Panc1 (cell line): ENCODE measurements at regions not wholly inside any gene's neighbourhood (a gene's known extent, or its start where the extent isn't known, plus 50 kb on each side); places are given as distances from the start of the nearest gene placed in this dataset.

ENCODE experiments used
- ATAC-seq: fragments of 200-7000 bp; cut with Tn5 transposase; 2 replicates; pipeline ENCODE4 v1.9.1; 2020; ENCODE audit warnings: mild to moderate bottlenecking, moderate library complexity
- BruUV-seq: library from RNA; stranded (reverse); fragments of 400-500 nt; replicated peaks from 2 replicates; lab custom pipeline; 2021; lab: Mats Ljungman, UMichigan
- CTCF ChIA-PET: fragments of 300-600 bp; sonication (Branson Sonifier 250); formaldehyde crosslinking; loops from one replicate; lab custom pipeline; 2022; ENCODE audit warnings: antibody characterized with exemption; lab: Charles Lee
- POLR2A ChIA-PET: fragments of 300-600 bp; sonication (Branson Sonifier 250); formaldehyde crosslinking; loops from one replicate; lab custom pipeline; 2022; ENCODE audit warnings: antibody characterized with exemption; lab: Charles Lee
- DNase-seq: peaks from one replicate; pipeline ENCODE4 v3.0.0-alpha.2; 2010; ENCODE audit warnings: low read depth, low spot score
- H3K27ac ChIP-seq: 2 replicates; pipeline ENCODE4 v1.5.1; 2011; ENCODE audit warnings: mild to moderate bottlenecking, low read length, inconsistent platforms
- H3K27me3 ChIP-seq: fragments of 200-500 bp; sonication (Bioruptor generic); 2 replicates; pipeline ENCODE4 v1.6.0; 2014; ENCODE audit warnings: low read length, inconsistent platforms; ENCODE audit not compliant: control insufficient read depth, insufficient read depth
- H3K36me3 ChIP-seq: fragments of 200-500 bp; sonication (Bioruptor generic); 2 replicates; pipeline ENCODE4 v1.5.1; 2014; ENCODE audit warnings: inconsistent platforms, mild to moderate bottlenecking, low read length, moderate library complexity; ENCODE audit not compliant: control insufficient read depth, insufficient read depth
- H3K4me1 ChIP-seq: 2 replicates; pipeline ENCODE4 v1.5.1; 2011; ENCODE audit warnings: inconsistent platforms, mild to moderate bottlenecking, low read length, moderate library complexity; ENCODE audit not compliant: control insufficient read depth, insufficient read depth
- H3K4me3 ChIP-seq, 2 experiments: 2 replicates each; pipeline ENCODE4 v1.5.1; 2011 to 2012; ENCODE audit warnings: low read depth in 2 of 2, low read length in 2 of 2, mild to moderate bottlenecking in 2 of 2, inconsistent platforms in 1 of 2, moderate library complexity in 1 of 2
- H3K9me3 ChIP-seq: fragments of 200-500 bp; sonication (Bioruptor generic); 2 replicates; pipeline ENCODE4 v1.5.1; 2014; ENCODE audit warnings: low read depth, mild to moderate bottlenecking, inconsistent platforms, low read length, moderate library complexity; ENCODE audit not compliant: control insufficient read depth, insufficient read depth
- CTCF ChIP-seq: fragments of 450-650 bp; IDR thresholded peaks from 2 replicates; pipeline ENCODE4 v1.5.1; 2017; ENCODE audit warnings: mild to moderate bottlenecking
- POLR2AphosphoS5 ChIP-seq: IDR thresholded peaks from 2 replicates; pipeline ENCODE4 v1.6.1; 2012; ENCODE audit warnings: mild to moderate bottlenecking, low read depth, low read length, moderate library complexity
- SIN3A ChIP-seq: IDR thresholded peaks from 2 replicates; pipeline ENCODE4 v1.6.1; 2012; ENCODE audit warnings: low read depth, mild to moderate bottlenecking, low read length, moderate library complexity, borderline replicate concordance; ENCODE audit not compliant: insufficient read depth
- TCF7L2 ChIP-seq: IDR thresholded peaks from 2 replicates; pipeline ENCODE4 v1.6.1; 2011; ENCODE audit warnings: mild to moderate bottlenecking, low read depth, low read length, inconsistent platforms
- in situ Hi-C: cut with HindIII; loops from 2 replicates; pipeline ENCODE4 v1.10.0; 2016; ENCODE audit warnings: low sequenced_read_pairs, low pct_unique_long_range_greater_than_20kb
- intact Hi-C: fragments of 100-400 bp; cut with micrococcal nuclease; formaldehyde crosslinking; loops from one replicate; pipeline ENCODE4 v1.10.0; 2022; ENCODE audit not compliant: unreplicated experiment
- TF ChIP-seq, protein P1 (sequence below), 2 experiments: IDR thresholded peaks; 2 replicates each; pipeline ENCODE4 v1.6.1; 2011 to 2012; ENCODE audit warnings: low read depth in 2 of 2, control low read depth in 1 of 2, low read length in 1 of 2, mild to moderate bottlenecking in 1 of 2, moderate library complexity in 1 of 2; ENCODE audit not compliant: insufficient read depth in 1 of 2

GRCh38 chr4:15291122-15291521, 136.7 kb upstream of the C1QTNF7 start:
- ChIA-PET POLR2A (no interaction called here), CTCF (no interaction called here)
- Histone ChIP-seq H3K36me3 (no peaks in the 10 kb centered on the region), H3K4me1 (no peaks in the 10 kb centered on the region), H3K9me3 (no peaks in the 10 kb centered on the region), H3K4me3 (no peak overlapping the region), H3K27me3 (no peaks in the 10 kb centered on the region), H3K27ac (no peak overlapping the region)
- DNase-seq (no peak), ATAC-seq (no peak)
- in situ Hi-C loops (no loop called here), intact Hi-C loops (no loop called here)
- no peak for TF ChIP-seq CTCF
- TF ChIP-seq, protein P1, sequence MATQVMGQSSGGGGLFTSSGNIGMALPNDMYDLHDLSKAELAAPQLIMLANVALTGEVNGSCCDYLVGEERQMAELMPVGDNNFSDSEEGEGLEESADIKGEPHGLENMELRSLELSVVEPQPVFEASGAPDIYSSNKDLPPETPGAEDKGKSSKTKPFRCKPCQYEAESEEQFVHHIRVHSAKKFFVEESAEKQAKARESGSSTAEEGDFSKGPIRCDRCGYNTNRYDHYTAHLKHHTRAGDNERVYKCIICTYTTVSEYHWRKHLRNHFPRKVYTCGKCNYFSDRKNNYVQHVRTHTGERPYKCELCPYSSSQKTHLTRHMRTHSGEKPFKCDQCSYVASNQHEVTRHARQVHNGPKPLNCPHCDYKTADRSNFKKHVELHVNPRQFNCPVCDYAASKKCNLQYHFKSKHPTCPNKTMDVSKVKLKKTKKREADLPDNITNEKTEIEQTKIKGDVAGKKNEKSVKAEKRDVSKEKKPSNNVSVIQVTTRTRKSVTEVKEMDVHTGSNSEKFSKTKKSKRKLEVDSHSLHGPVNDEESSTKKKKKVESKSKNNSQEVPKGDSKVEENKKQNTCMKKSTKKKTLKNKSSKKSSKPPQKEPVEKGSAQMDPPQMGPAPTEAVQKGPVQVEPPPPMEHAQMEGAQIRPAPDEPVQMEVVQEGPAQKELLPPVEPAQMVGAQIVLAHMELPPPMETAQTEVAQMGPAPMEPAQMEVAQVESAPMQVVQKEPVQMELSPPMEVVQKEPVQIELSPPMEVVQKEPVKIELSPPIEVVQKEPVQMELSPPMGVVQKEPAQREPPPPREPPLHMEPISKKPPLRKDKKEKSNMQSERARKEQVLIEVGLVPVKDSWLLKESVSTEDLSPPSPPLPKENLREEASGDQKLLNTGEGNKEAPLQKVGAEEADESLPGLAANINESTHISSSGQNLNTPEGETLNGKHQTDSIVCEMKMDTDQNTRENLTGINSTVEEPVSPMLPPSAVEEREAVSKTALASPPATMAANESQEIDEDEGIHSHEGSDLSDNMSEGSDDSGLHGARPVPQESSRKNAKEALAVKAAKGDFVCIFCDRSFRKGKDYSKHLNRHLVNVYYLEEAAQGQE (IDR thresholded peaks at IDR 0.05; ENCODE audit: insufficient read depth in 1 of 2, low read depth in 2 of 2, low read length in 1 of 2) = no peak
- no peak for TF ChIP-seq TCF7L2
- no peak for TF ChIP-seq SIN3A
- TF ChIP-seq POLR2AphosphoS5 = no peak
- no TSS peak for BruUV-seq

- in situ Hi-C loops = no loop called here
- no peak for TF ChIP-seq CTCF
- no peak for TF ChIP-seq SIN3A
- TF ChIP-seq TCF7L2 = no peak
- TF ChIP-seq, protein P1 (IDR thresholded peaks at IDR 0.05; ENCODE audit: insufficient read depth in 1 of 2, low read depth in 2 of 2, low read length in 1 of 2) = no peak
- TF ChIP-seq POLR2AphosphoS5 = no peak
- no peak overlapping the region for H3K4me3 ChIP-seq
- no peaks in the 10 kb centered on the region for H3K9me3 ChIP-seq
- BruUV-seq = no TSS peak
- intact Hi-C loops = no loop called here
- ATAC-seq = no peak
- no peak overlapping the region for H3K27ac ChIP-seq
- no peaks in the 10 kb centered on the region for H3K27me3 ChIP-seq
- no peaks in the 10 kb centered on the region for H3K4me1 ChIP-seq
- no peaks in the 10 kb centered on the region for H3K36me3 ChIP-seq
- ChIA-PET POLR2A (no interaction called here), CTCF (no interaction called here)
- DNase-seq = no peak
These were observed 134.1 kb upstream of the C1QTNF7 start for GRCh38 chr4:15293711-15294110.
